OCI-LY3 (cell line): ENCODE measurements at regions not wholly inside any gene's neighbourhood (a gene's known extent, or its start where the extent isn't known, plus 50 kb on each side); places are given as distances from the start of the nearest gene placed in this dataset.

Source experiments
- H2AFZ ChIP-seq: fragments of 200-600, 300-600 bp; shearing (Covaris generic); 2 replicates; pipeline ENCODE4 v1.6.0; 2014; ENCODE audit warnings: antibody characterized with exemption, low read depth, low read length
- H3K27ac ChIP-seq: fragments of 200-600, 300-600 bp; sonication (generic); 2 replicates; pipeline ENCODE4 v1.5.1; 2014; ENCODE audit warnings: mild to moderate bottlenecking, low read length, moderate library complexity, mixed read lengths
- H3K27me3 ChIP-seq: fragments of 200-600, 300-600 bp; sonication (generic); 2 replicates; pipeline ENCODE4 v1.6.1; 2014; ENCODE audit warnings: low read depth, low read length, mixed read lengths
- H3K36me3 ChIP-seq: fragments of 200-600, 300-600 bp; sonication (generic); replicated peaks from 2 replicates; pipeline ENCODE3; 2014; ENCODE audit warnings: low read depth, low read length, mixed read lengths
- H3K4me1 ChIP-seq: fragments of 300-600, 200-600 bp; sonication (generic); 2 replicates; pipeline ENCODE4 v1.6.1; 2014; ENCODE audit warnings: low read length, mixed read lengths
- H3K4me2 ChIP-seq: fragments of 200-600, 300-600 bp; sonication (generic); 2 replicates; pipeline ENCODE4 v1.6.1; 2014; ENCODE audit warnings: low read length, mixed read lengths
- H3K4me3 ChIP-seq: fragments of 300-600, 200-600 bp; sonication (generic); 2 replicates; pipeline ENCODE4 v1.5.1; 2014; ENCODE audit warnings: antibody characterized with exemption, mild to moderate bottlenecking, low read length, moderate library complexity
- H3K79me2 ChIP-seq: fragments of 300-600, 200-600 bp; shearing (Covaris generic); 2 replicates; pipeline ENCODE4 v1.6.1; 2014; ENCODE audit warnings: mild to moderate bottlenecking, low read length, mixed read lengths
- H3K9ac ChIP-seq: fragments of 300-600, 200-600 bp; shearing (Covaris generic); 2 replicates; pipeline ENCODE4 v1.6.0; 2014; ENCODE audit warnings: mild to moderate bottlenecking, low read length, moderate library complexity
- H3K9me3 ChIP-seq: fragments of 200-600, 300-600 bp; shearing (Covaris generic); 2 replicates; pipeline ENCODE4 v1.6.1; 2014; ENCODE audit warnings: low read length, mixed read lengths; ENCODE audit not compliant: insufficient read depth
- H4K20me1 ChIP-seq: fragments of 200-600, 300-600 bp; sonication (generic); 2 replicates; pipeline ENCODE4 v1.6.1; 2016; ENCODE audit warnings: low read length, mixed read lengths; ENCODE audit not compliant: insufficient read depth
- EZH2phosphoT487 ChIP-seq: fragments of 200-600 bp; shearing (Covaris generic); IDR thresholded peaks from 2 replicates; pipeline ENCODE4 v1.6.1; 2018; ENCODE audit warnings: antibody characterized with exemption, mixed run types, low read depth
- TF ChIP-seq, protein P1 (sequence below): fragments of 200-600, 300-600 bp; sonication (generic); IDR thresholded peaks from 2 replicates; pipeline ENCODE4 v1.5.1; 2014; ENCODE audit warnings: antibody characterized with exemption, low read length, low read depth

DNA sequence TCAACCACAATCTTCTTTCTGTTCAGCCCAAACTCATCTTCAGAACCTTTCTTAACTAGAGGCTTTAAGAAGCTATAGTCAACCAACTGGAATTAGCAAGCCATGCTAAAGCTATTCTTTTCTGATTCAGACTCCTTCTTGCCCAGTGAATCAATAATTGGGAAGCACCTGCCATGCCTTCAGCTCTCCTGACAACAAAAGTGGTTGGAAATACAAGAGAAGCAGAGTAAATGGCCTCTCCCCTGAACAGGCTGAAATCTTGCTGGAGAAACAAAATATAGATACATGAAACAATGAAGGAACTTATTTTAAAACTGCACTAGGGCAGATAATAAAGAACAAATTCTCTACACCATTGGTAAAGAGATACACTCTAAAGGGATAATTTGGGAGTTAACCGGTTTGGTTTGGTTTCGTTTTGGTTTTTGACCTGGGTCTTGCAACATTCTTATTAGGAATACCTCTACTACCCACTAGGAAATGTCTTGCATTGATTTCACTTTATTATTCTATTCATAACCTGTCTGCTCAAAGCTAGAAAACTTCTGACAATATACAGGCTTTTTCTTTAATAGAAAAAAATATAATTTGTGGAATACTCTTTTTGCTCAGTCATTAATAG is 173.6 kb upstream of the DYNLRB2 start:
- no peak overlapping the region for H3K4me3 ChIP-seq
- no peaks in the 10 kb centered on the region for H3K79me2 ChIP-seq
- H3K27ac ChIP-seq = no peak overlapping the region
- no peak overlapping the region for H2AFZ ChIP-seq
- H3K27me3 ChIP-seq = peaks cover 10% of the 10 kb centered on the region; the same call in 1 of the 2 replicates
- TF ChIP-seq, protein P1, sequence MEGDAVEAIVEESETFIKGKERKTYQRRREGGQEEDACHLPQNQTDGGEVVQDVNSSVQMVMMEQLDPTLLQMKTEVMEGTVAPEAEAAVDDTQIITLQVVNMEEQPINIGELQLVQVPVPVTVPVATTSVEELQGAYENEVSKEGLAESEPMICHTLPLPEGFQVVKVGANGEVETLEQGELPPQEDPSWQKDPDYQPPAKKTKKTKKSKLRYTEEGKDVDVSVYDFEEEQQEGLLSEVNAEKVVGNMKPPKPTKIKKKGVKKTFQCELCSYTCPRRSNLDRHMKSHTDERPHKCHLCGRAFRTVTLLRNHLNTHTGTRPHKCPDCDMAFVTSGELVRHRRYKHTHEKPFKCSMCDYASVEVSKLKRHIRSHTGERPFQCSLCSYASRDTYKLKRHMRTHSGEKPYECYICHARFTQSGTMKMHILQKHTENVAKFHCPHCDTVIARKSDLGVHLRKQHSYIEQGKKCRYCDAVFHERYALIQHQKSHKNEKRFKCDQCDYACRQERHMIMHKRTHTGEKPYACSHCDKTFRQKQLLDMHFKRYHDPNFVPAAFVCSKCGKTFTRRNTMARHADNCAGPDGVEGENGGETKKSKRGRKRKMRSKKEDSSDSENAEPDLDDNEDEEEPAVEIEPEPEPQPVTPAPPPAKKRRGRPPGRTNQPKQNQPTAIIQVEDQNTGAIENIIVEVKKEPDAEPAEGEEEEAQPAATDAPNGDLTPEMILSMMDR = no peak
- TF ChIP-seq EZH2phosphoT487 = no peak
- H4K20me1 ChIP-seq = no peaks in the 10 kb centered on the region
- no peaks in the 10 kb centered on the region for H3K9me3 ChIP-seq
- H3K36me3 ChIP-seq = no peaks in the 10 kb centered on the region
- no peaks in the 10 kb centered on the region for H3K4me1 ChIP-seq
- H3K9ac ChIP-seq = no peak overlapping the region
- no peak overlapping the region for H3K4me2 ChIP-seq

DNA sequence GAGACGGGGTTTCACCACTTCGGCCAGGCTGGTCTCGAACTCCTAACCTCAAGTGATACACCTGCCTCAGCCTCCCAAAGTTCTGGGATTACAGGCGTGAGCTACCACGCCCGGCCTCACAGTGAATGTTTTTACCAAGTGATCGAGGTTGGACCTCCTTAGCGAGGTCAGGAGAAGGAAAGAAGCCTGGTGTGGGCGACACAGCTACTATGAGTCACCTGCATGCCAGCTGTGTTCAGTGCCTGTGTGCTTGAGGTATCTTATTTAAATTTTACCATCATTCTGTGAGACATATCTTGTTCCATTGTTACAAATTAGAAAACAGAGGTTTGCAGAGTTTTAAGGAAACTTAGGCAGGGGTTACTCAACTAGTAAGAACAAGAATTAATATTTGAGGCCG is 174.8 kb upstream of the DYNLRB2 start:
- Histone ChIP-seq H4K20me1 (no peaks in the 10 kb centered on the region), H3K4me1 (no peaks in the 10 kb centered on the region), H3K27me3 (peaks cover 10% of the 10 kb centered on the region; the same call in 1 of the 2 replicates), H3K4me3 (no peak overlapping the region), H3K4me2 (no peak overlapping the region), H3K9me3 (no peaks in the 10 kb centered on the region), H3K36me3 (no peaks in the 10 kb centered on the region), H2AFZ (no peak overlapping the region), H3K79me2 (no peaks in the 10 kb centered on the region), H3K27ac (no peak overlapping the region), H3K9ac (no peak overlapping the region)
- TF ChIP-seq, protein P1 = no peak
- no peak for TF ChIP-seq EZH2phosphoT487

DNA sequence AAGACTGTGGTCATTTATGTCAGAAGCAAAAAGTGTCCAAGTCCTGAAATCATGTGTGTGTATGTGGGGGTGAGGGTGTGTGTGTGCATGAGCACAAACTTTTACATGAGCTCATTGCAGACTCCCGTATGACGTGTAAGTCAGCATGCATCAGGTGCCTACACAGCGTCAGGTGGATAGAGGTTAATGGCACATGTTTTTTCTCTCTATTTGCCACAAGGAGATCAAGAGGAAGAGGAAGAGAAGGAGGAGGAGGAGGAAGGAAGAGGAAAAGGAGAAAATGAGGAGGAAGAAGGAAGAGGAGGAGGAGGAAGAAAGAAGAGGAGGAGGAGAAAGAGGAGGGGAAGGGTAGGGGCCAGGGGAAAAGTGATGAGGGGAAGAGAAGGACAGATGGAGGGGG is 178.0 kb upstream of the DYNLRB2 start:
- H3K4me3 ChIP-seq = no peak overlapping the region
- no peaks in the 10 kb centered on the region for H3K9me3 ChIP-seq
- H3K9ac ChIP-seq = no peak overlapping the region
- no peaks in the 10 kb centered on the region for H4K20me1 ChIP-seq
- H3K27ac ChIP-seq = no peak overlapping the region
- no peak overlapping the region for H3K4me2 ChIP-seq
- H2AFZ ChIP-seq = no peak overlapping the region
- H3K4me1 ChIP-seq = no peaks in the 10 kb centered on the region
- H3K27me3 ChIP-seq = peaks cover 10% of the 10 kb centered on the region; the same call in 1 of the 2 replicates
- H3K36me3 ChIP-seq = no peaks in the 10 kb centered on the region
- H3K79me2 ChIP-seq = no peaks in the 10 kb centered on the region
- TF ChIP-seq EZH2phosphoT487 = no peak
- TF ChIP-seq, protein P1 = no peak

DNA sequence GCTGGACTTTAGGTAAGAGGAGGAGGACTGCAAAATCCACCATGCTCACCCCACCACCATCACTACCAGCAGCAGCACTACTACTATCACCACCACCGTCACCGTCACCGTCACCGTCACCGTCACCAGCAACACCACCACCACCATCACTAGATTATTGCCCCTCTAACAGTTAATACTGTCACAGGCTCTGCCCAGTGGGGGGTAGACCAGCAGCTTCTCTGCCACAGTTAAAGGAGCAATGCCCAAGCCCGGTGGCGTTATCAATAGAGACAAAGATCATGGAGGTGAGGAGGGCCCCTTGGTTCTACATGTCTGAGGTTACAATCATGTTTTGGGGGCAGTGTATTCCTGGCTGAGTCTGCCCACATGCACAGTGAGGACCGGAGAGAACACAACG is 184.4 kb upstream of the DYNLRB2 start:
- no peak for TF ChIP-seq EZH2phosphoT487
- TF ChIP-seq, protein P1 = no peak
- Histone ChIP-seq H3K9me3 (no peaks in the 10 kb centered on the region), H3K4me3 (no peak overlapping the region), H3K79me2 (no peaks in the 10 kb centered on the region), H3K4me1 (no peaks in the 10 kb centered on the region), H4K20me1 (no peaks in the 10 kb centered on the region), H2AFZ (no peak overlapping the region), H3K27ac (no peak overlapping the region), H3K4me2 (no peak overlapping the region), H3K36me3 (no peaks in the 10 kb centered on the region), H3K27me3 (0 out of 2 replicates have a peak, but pooled peaks cover 5% of the 10 kb centered on the region), H3K9ac (no peak overlapping the region)
